H1 (cell line): ENCODE measurements at regions not wholly inside any gene's neighbourhood (a gene's known extent, or its start where the extent isn't known, plus 50 kb on each side); places are given as distances from the start of the nearest gene placed in this dataset.

ENCODE experiments used
- HDAC2 ChIP-seq, 2 experiments: fragments of 300-600 bp in 1 of 2; sonication (generic) in 1 of 2; IDR thresholded peaks; 2 replicates each; pipeline ENCODE4 v1.6.1; 2011 to 2012; ENCODE audit warnings: low read depth in 2 of 2, low read length in 2 of 2, mild to moderate bottlenecking in 2 of 2, moderate library complexity in 2 of 2, borderline replicate concordance in 1 of 2, inconsistent platforms in 1 of 2
- SP4 ChIP-seq: IDR thresholded peaks from 2 replicates; pipeline ENCODE4 v1.6.1; 2012; ENCODE audit warnings: low read length, inconsistent platforms

DNA sequence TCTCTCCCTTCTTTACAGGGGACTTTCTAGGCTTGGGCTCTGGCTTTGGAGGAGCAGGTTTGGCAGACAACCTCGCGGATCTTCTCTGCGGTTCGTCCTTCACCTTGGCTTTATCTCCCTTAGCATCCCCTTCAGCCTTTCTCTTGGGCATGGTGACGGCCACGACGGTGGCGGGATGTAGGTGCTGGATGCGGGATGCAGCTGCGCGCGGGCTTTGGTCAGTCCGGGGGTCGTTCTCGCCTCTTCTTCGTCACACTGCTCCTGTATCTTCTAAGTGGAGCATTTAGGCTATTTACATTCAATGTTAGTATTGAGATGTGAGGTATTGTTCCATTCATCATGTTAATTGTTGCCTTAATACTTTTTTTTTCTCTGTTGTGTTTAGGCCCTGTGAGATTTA is 217.2 kb upstream of the STXBP6 start (continued):
- TF ChIP-seq SP4 (no peak), HDAC2 (IDR thresholded peaks at IDR 0.05; ENCODE audit: borderline replicate concordance in 1 of 2, low read depth in 2 of 2, low read length in 2 of 2) (no peak)
